ENCODE measurements at regions not wholly inside any gene's neighbourhood (a gene's known extent, or its start where the extent isn't known, plus 50 kb on each side); places are given as distances from the start of the nearest gene placed in this dataset.
"Not testable (repeated sequence)": the region's sequence is repeated elsewhere in the genome, so short reads cannot be mapped to it uniquely, and the experiment has no call there.

- DNase-seq (ENCODE audit: low read depth), result no peak
Observed at GRCh38 chr21:22762463-22762862, 1764.3 kb downstream of the NCAM2 start.

GRCh38 chr21:22763442-22763841 lies 1765.2 kb downstream of the NCAM2 start:
- no peak for DNase-seq (ENCODE audit: low read depth)

- no peak for DNase-seq (ENCODE audit: low read depth)
Observed at GRCh38 chr21:22764222-22764621, 1766.0 kb downstream of the NCAM2 start.

- DNase-seq (ENCODE audit: low read depth), result no peak
Observed at GRCh38 chr21:22791376-22791775, 1793.2 kb downstream of the NCAM2 start.

GRCh38 chr21:22791986-22792560 lies 1793.9 kb downstream of the NCAM2 start:
- peak; percentile 32 for DNase-seq (ENCODE audit: low read depth)

GRCh38 chr21:22795091-22795490 lies 1796.9 kb downstream of the NCAM2 start:
- DNase-seq (ENCODE audit: low read depth), result no peak

- DNase-seq (ENCODE audit: low read depth), result no peak
Observed at GRCh38 chr21:22795644-22796043, 1797.4 kb downstream of the NCAM2 start.

GRCh38 chr21:22796147-22796546 lies 1797.9 kb downstream of the NCAM2 start:
- DNase-seq (ENCODE audit: low read depth), result no peak

GRCh38 chr21:22804151-22804550 lies 1805.9 kb downstream of the NCAM2 start:
- DNase-seq (ENCODE audit: low read depth), result no peak

- no peak for DNase-seq (ENCODE audit: low read depth)
Observed at GRCh38 chr21:22806278-22806677, 1808.1 kb downstream of the NCAM2 start.

- DNase-seq (ENCODE audit: low read depth), result no peak
Observed at GRCh38 chr21:22813201-22813600, 1815.0 kb downstream of the NCAM2 start.

- not testable (repeated sequence) for DNase-seq (ENCODE audit: low read depth)
Observed at GRCh38 chr21:22818681-22819485, 1820.7 kb downstream of the NCAM2 start.

GRCh38 chr21:22827422-22827821 lies 1829.2 kb downstream of the NCAM2 start:
- DNase-seq (ENCODE audit: low read depth), result no peak

- no peak for DNase-seq (ENCODE audit: low read depth)
Observed at GRCh38 chr21:22842875-22843274, 1844.7 kb downstream of the NCAM2 start.

- DNase-seq (ENCODE audit: low read depth), result no peak
Observed at GRCh38 chr21:22855581-22855980, 1857.4 kb downstream of the NCAM2 start.

GRCh38 chr21:22871692-22872091 lies 1873.5 kb downstream of the NCAM2 start:
- no peak for DNase-seq (ENCODE audit: low read depth)

- DNase-seq (ENCODE audit: low read depth), result no peak
Observed at GRCh38 chr21:22880573-22880972, 1882.4 kb downstream of the NCAM2 start.

GRCh38 chr21:22881131-22881530 lies 1882.9 kb downstream of the NCAM2 start:
- DNase-seq (ENCODE audit: low read depth), result no peak

- no peak for DNase-seq (ENCODE audit: low read depth)
Observed at GRCh38 chr21:22885079-22885478, 1886.9 kb downstream of the NCAM2 start.

- no peak for DNase-seq (ENCODE audit: low read depth)
Observed at GRCh38 chr21:22885614-22886013, 1887.4 kb downstream of the NCAM2 start.

- no peak for DNase-seq (ENCODE audit: low read depth)
Observed at GRCh38 chr21:22889445-22889844, 1891.2 kb downstream of the NCAM2 start.

- DNase-seq (ENCODE audit: low read depth), result no peak
Observed at GRCh38 chr21:22890656-22891055, 1892.4 kb downstream of the NCAM2 start.

GRCh38 chr21:22892028-22892427 lies 1893.8 kb downstream of the NCAM2 start:
- DNase-seq (ENCODE audit: low read depth), result no peak

GRCh38 chr21:22892740-22893139 lies 1894.5 kb downstream of the NCAM2 start:
- no peak for DNase-seq (ENCODE audit: low read depth)
